OCI-LY1 (cell line): ENCODE measurements at regions not wholly inside any gene's neighbourhood (a gene's known extent, or its start where the extent isn't known, plus 50 kb on each side); places are given as distances from the start of the nearest gene placed in this dataset.

Experiments
- EZH2 ChIP-seq: fragments of 200-600 bp; sonication (generic), shearing (Covaris generic); IDR thresholded peaks from 2 replicates; pipeline ENCODE4 v1.8.0; 2017; ENCODE audit warnings: borderline replicate concordance, mixed run types, mild to moderate bottlenecking, antibody characterized with exemption, low read length, moderate library complexity, mixed read lengths
- TF ChIP-seq, protein P1 (sequence below): fragments of 200-600 bp; sonication (generic), shearing (Covaris generic); IDR thresholded peaks from 2 replicates; pipeline ENCODE4 v1.5.1; 2017; ENCODE audit warnings: mild to moderate bottlenecking, antibody characterized with exemption, low read length, moderate library complexity, mixed read lengths

- TF ChIP-seq, protein P1, sequence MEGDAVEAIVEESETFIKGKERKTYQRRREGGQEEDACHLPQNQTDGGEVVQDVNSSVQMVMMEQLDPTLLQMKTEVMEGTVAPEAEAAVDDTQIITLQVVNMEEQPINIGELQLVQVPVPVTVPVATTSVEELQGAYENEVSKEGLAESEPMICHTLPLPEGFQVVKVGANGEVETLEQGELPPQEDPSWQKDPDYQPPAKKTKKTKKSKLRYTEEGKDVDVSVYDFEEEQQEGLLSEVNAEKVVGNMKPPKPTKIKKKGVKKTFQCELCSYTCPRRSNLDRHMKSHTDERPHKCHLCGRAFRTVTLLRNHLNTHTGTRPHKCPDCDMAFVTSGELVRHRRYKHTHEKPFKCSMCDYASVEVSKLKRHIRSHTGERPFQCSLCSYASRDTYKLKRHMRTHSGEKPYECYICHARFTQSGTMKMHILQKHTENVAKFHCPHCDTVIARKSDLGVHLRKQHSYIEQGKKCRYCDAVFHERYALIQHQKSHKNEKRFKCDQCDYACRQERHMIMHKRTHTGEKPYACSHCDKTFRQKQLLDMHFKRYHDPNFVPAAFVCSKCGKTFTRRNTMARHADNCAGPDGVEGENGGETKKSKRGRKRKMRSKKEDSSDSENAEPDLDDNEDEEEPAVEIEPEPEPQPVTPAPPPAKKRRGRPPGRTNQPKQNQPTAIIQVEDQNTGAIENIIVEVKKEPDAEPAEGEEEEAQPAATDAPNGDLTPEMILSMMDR, result no peak
- TF ChIP-seq EZH2, result no peak
Measured at GRCh38 chr13:76654263-76654662, 231.9 kb downstream of the KCTD12 start.
